ENCODE measurements at regions not wholly inside any gene's neighbourhood (a gene's known extent, or its start where the extent isn't known, plus 50 kb on each side); places are given as distances from the start of the nearest gene placed in this dataset.
A peak's percentile ranks its signal among the peaks of the same experiment; 100 is the strongest.
"Not testable (repeated sequence)": the region's sequence is repeated elsewhere in the genome, so short reads cannot be mapped to it uniquely, and the experiment has no call there.

DNA sequence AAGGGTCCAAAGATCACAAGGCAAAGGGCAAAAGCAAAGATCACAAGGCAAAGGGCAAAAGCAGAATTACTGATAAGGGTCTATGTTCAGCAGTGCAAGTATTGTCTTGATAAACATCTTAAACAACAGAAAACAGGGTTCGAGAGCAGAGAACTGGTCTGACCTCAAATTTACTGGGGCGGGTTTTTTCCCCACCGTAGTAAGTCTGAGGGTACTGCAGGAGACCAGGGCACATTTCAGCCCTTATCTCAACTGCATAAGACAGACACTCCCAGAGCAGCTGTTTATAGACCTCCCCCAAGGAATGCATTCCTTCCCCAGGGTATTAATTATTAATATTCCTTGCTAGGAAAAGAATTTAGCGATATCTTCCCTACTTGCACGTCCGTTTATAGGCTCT is 61.3 kb downstream of the ZNF860 start:
- not testable (repeated sequence) for DNase-seq

DNA sequence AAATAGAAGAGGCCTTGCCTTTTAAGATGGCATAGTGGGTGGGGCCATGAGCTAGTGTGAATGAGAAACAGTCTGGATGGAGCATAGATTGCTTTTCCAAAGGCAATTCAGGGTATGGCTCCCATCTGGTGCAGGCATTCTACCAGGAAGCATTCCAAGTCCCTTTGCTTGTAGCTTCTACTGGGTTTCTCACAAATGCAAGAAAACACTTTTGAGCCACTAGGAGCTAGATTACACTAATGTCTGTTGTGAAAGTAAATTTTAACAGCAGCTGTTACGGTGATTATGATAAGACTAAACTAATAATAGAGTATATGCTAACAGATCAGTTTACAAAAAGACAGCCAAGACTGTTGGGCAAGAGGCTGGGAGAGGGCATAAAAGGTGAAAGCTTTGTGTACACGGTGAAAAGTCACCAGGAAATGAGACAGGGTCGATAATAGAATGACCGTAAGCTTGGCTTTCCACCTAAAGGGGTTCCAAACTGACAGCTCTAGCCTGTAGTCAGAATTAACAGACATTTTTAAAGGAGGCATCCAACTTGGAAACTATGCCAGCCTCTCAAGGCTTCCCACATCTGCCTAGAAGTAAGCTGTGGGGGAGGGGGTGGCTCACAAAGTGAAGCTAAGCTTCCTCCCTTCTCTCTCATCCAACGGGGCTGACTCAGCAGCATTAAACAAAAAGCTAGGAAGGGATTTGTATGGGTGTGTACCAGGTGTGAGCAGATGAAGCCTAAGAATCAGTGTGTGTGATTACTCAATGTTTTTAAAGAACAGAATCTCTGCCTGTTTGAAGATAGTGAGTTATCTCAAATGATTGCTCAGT is 61.1 kb upstream of the GPD1L start:
- DNase-seq, result peak; percentile 32

DNA sequence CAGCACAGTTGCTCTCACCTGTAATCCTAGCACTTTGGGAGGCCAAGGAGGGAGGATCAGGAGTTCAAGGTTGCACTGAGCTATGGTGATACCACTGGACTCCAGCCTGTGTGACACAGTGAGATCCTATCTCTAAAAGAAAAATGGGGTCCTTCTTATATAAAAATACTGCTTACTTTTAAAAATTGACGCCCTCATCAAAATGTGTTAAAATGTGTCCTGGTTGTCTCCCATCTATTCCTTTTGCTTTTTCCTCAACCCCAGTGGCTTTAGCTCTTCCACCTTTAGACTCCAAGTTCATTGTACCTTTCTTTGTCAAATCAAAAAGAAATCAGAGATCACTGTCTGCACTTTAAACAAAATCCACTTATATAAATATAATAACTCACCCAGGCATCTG is 60.3 kb upstream of the GPD1L start:
- DNase-seq, result no peak

DNA sequence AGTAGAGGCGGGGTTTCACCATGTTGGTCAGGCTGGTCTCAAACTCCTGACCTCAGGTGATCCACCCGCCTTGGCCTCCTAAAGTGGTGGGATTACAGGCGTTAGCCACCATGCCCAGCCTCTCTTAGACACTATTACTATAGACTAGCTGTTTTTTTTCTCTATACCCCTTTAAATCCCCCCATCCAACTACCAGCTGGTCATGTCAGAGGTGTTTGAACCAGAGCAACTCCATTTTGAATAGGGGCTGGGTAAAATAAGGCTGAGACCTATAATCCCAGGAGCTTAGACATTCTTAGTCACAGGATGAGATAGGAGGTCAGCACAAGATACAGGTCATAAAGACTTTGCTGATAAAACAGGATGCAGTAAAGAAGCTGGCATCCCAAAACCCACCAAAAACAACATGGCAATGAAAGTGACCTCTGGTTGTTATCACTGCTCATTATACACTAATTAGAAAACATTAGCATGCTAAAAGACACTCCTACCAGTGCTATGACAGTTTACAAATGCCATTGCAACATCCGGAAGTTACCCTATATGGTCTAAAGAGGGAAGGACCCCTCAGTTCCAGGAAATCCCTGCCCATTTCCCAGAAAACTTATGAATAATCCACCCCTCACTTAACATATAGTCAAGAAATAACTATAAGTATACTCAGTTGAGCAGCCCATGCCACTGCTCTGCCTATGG is 57.8 kb upstream of the GPD1L start:
- no peak for DNase-seq

DNA sequence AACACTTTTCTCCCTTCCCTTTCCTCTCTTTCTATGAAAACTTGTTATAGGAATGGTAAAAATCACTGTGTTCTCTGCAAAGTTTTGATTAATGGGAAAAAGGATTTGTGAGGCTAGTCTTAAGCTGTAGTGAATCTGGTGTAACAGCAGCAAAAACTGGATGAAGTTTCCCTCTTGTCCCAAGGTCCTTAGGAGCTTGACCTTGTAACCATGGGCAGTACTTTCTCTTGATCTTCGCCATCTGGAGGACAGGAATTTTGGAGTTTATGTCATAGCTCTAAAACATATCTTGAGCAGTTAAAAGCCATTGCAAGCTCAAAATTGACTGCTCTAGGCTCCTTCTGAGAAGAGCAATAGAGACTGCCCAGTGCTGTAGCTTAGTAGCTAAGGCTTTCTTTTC is 56.5 kb upstream of the GPD1L start:
- no peak for DNase-seq

DNA sequence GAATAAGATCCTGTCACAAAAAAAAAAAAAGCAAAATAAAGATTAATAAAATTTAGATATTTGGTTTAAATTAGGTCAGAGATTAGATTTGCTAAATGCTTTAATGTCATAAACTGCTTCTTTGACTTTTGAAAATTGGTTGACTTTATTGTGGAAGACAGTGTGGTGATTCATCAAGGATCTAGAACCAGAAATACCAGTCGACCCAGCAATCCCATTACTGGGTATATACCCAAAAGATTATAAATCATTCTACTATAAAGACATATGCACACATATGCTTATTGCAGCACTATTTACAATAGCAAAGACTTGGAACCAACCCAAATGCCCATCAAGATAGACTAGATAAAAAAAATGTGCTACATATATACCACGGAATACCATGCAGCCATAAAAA is 54.2 kb upstream of the GPD1L start:
- DNase-seq, result not testable (repeated sequence)

DNA sequence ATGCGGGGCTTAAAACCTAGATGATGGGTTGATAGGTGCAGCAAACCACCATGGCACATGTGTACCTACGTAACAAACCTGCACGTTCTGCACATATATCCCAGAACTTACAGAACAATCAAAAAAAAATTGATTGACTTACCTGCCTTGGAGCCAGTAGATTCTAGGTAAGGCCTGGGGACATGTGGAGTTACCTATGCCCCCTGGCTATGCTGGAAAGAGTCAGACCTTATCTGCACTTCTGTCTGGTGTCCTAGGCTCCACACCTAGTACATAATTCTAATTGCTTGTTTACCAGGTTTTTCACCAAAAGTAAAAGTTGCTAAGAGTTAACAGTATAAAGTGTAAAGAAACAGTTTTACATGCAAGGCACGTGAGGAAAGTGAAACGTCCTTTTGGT is 53.6 kb upstream of the GPD1L start:
- not testable (repeated sequence) for DNase-seq

DNA sequence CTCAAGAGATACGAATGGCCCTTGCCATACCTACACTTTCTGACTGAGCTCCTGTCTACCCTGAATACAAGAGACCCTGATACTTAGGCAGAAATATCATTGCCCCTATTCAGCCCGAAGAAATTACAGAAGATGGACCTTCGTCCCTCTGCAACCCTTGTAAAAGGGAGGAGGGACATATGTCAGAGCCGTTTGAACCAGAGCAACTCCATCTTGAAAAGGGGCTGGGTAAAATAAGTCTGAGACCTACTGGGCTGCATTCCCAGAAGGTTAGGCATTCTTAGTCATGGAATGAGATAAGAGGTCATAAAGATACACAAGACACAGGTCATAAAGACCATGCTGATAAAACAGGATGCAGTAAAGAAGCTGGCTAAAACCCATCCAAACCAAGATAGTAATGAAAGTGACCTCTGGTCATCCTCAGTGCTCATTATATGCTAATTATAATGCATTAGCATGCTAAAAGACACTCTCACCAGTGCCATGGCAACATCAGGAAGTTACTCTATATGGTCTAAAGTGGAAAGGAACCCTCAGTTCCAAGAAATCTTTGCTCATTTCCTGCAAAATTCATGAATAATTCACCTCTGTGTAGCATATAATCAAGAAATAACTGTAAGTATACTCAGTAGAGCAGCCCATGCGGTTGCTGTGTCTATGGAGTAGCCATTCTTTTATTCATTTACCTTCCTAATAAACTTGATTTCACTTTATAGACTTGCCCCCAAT is 49.7 kb upstream of the GPD1L start:
- no peak for DNase-seq

All from fibroblast of upper back skin (primary cell).